Lung microvascular endothelial cell (primary cell): ENCODE measurements at regions not wholly inside any gene's neighbourhood (a gene's known extent, or its start where the extent isn't known, plus 50 kb on each side); places are given as distances from the start of the nearest gene placed in this dataset.
A peak's percentile ranks its signal among the peaks of the same experiment; 100 is the strongest.
"Not testable (repeated sequence)": the region's sequence is repeated elsewhere in the genome, so short reads cannot be mapped to it uniquely, and the experiment has no call there.

Experiments
- DNase-seq, 2 donors: peaks; one replicate each; pipeline versions ENCODE4 v3.0.0 to v3.0.0-alpha.2; 2010; ENCODE audit warnings: low read depth in 2 of 2

GRCh38 chr10:36455526-36456133 is 669.8 kb upstream of the ANKRD30A start:
- DNase-seq, result no peak

- DNase-seq, result peak in 1 of 2 donors; percentile 81
These were observed 672.5 kb upstream of the ANKRD30A start for GRCh38 chr10:36452851-36453250.

GRCh38 chr10:36451391-36451970 is 673.9 kb upstream of the ANKRD30A start:
- no peak for DNase-seq

GRCh38 chr10:36450380-36450779 is 675.0 kb upstream of the ANKRD30A start:
- DNase-seq, result no peak

GRCh38 chr10:36448760-36449691 is 676.4 kb upstream of the ANKRD30A start:
- DNase-seq, result no peak

GRCh38 chr10:36446881-36447280 is 678.5 kb upstream of the ANKRD30A start:
- DNase-seq, result peak in 1 of 2 donors; percentile 90

GRCh38 chr10:36443233-36443632 is 682.2 kb upstream of the ANKRD30A start:
- no peak for DNase-seq

GRCh38 chr10:36441557-36441956 is 683.8 kb upstream of the ANKRD30A start:
- DNase-seq, result peak in 1 of 2 donors; percentile 17

- no peak for DNase-seq
These were observed 684.9 kb upstream of the ANKRD30A start for GRCh38 chr10:36440539-36440938.

GRCh38 chr10:36437367-36437766 is 688.0 kb upstream of the ANKRD30A start:
- DNase-seq, result no peak

GRCh38 chr10:36428507-36428906 is 696.9 kb upstream of the ANKRD30A start:
- DNase-seq, result no peak

- DNase-seq, result no peak
These were observed 700.1 kb upstream of the ANKRD30A start for GRCh38 chr10:36425131-36425797.

GRCh38 chr10:36424502-36424901 is 700.9 kb upstream of the ANKRD30A start:
- no peak for DNase-seq

GRCh38 chr10:36423821-36424248 is 701.6 kb upstream of the ANKRD30A start:
- DNase-seq, result peak in 1 of 2 donors; percentile 10

GRCh38 chr10:36421992-36422391 is 703.4 kb upstream of the ANKRD30A start:
- no peak for DNase-seq

GRCh38 chr10:36416513-36416912 is 708.9 kb upstream of the ANKRD30A start:
- no peak for DNase-seq

- peak in 1 of 2 donors; percentile 2 for DNase-seq
These were observed 712.5 kb upstream of the ANKRD30A start for GRCh38 chr10:36412942-36413341.

- not testable (repeated sequence) for DNase-seq
These were observed 725.2 kb upstream of the ANKRD30A start for GRCh38 chr10:36400238-36400637.

- no peak for DNase-seq
These were observed 731.6 kb upstream of the ANKRD30A start for GRCh38 chr10:36393801-36394200.

- no peak for DNase-seq
These were observed 734.0 kb upstream of the ANKRD30A start for GRCh38 chr10:36391405-36391804.

- no peak for DNase-seq
These were observed 735.2 kb upstream of the ANKRD30A start for GRCh38 chr10:36390221-36390620.

- no peak for DNase-seq
These were observed 737.2 kb upstream of the ANKRD30A start for GRCh38 chr10:36388166-36388565.
